ENCODE measurements at regions not wholly inside any gene's neighbourhood (a gene's known extent, or its start where the extent isn't known, plus 50 kb on each side); places are given as distances from the start of the nearest gene placed in this dataset.
"Not testable (repeated sequence)": the region's sequence is repeated elsewhere in the genome, so short reads cannot be mapped to it uniquely, and the experiment has no call there.

DNA sequence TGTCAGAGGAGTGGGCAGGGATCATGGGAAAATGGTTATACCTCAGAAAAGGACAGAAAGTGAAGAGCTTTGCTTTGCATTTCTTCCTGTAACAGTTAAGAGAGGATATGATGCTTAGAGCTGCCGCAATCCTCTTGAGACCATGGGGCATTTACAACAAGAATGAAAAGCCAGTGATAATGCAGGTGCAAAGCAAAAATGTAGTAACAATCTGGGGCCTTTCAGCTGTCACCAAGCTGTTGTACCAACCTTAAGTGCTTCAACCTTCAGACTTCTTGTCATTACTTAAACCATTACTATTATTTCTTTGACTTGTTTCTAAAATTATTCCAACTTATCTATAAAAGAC is 1337.6 kb downstream of the RPIA start:
- H3K27me3 Mint-ChIP-seq (ENCODE audit: insufficient read depth, unreplicated experiment); H3K36me3 Mint-ChIP-seq (ENCODE audit: insufficient read depth, unreplicated experiment); H3K4me3 Mint-ChIP-seq (ENCODE audit: unreplicated experiment); H3K27ac Mint-ChIP-seq (ENCODE audit: unreplicated experiment); H3K4me3 ChIP-seq (ENCODE audit: low read depth, low read length); H3K4me1 ChIP-seq; BruUV-seq (replicated peaks); H3K9me3 ChIP-seq; H3K9me3 Mint-ChIP-seq (ENCODE audit: unreplicated experiment); CTCF ChIA-PET; H3K36me3 ChIP-seq (ENCODE audit: control insufficient read depth, insufficient read depth, low read length); POLR2A ChIA-PET; H3K27me3 ChIP-seq (replicated peaks; ENCODE audit: control insufficient read depth, insufficient read depth, low read length); H3K4me1 Mint-ChIP-seq (ENCODE audit: low read depth, unreplicated experiment); DNase-seq; intact Hi-C loops (cut with micrococcal nuclease; ENCODE audit: unreplicated experiment): not testable (repeated sequence)

DNA sequence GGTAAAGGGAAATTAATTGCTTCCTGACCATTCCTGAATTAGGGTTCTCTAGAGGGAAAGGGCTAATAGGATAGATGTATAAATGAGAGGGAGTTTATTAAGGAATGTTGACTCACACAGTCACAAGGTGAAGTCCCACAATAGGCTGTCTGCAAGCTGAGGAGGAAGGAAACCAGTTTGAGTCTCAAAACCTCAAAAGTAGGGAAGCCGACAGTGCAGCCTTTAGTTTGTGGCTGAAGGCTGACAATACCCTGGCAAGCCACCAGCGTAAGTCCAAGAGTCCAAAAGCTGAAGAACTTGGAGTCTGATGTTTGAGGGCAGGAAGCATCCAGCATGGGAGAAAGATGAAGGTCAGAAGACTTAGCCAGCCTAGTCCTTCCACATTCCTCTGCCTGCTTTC is 1340.8 kb downstream of the RPIA start:
- H3K27me3 ChIP-seq (replicated peaks; ENCODE audit: control insufficient read depth, insufficient read depth, low read length); H3K27ac Mint-ChIP-seq (ENCODE audit: unreplicated experiment); H3K4me3 ChIP-seq (ENCODE audit: low read depth, low read length); H3K9me3 ChIP-seq; POLR2A ChIA-PET; BruUV-seq (replicated peaks); H3K4me3 Mint-ChIP-seq (ENCODE audit: unreplicated experiment); intact Hi-C loops (cut with micrococcal nuclease; ENCODE audit: unreplicated experiment); H3K4me1 Mint-ChIP-seq (ENCODE audit: low read depth, unreplicated experiment); H3K27me3 Mint-ChIP-seq (ENCODE audit: insufficient read depth, unreplicated experiment); H3K36me3 Mint-ChIP-seq (ENCODE audit: insufficient read depth, unreplicated experiment); CTCF ChIA-PET; H3K36me3 ChIP-seq (ENCODE audit: control insufficient read depth, insufficient read depth, low read length); DNase-seq; H3K9me3 Mint-ChIP-seq (ENCODE audit: unreplicated experiment); H3K4me1 ChIP-seq: not testable (repeated sequence)

DNA sequence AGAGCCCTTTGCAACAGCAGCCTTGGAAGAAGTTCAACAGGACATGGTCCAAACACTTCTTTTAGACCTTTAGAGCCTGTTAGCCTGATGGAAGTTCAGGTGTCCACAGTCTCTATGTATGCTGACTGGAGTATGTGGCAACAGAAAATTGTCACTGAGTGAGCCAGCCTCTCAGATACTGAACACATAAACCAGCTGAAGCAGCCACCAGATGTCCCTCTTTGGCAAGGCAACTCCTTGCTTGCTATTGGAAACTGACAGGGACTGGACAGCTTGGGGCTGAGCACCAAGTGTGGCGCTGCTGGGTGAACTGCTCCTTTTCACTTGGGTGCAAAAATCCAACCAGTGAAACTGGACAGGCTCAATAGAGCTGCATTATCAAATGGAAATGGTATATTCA is 1344.9 kb downstream of the RPIA start:
- H3K9me3 Mint-ChIP-seq (ENCODE audit: unreplicated experiment); H3K4me1 Mint-ChIP-seq (ENCODE audit: low read depth, unreplicated experiment); H3K36me3 Mint-ChIP-seq (ENCODE audit: insufficient read depth, unreplicated experiment); CTCF ChIA-PET; H3K4me3 ChIP-seq (ENCODE audit: low read depth, low read length); POLR2A ChIA-PET; intact Hi-C loops (cut with micrococcal nuclease; ENCODE audit: unreplicated experiment); BruUV-seq (replicated peaks); H3K9me3 ChIP-seq; H3K27me3 ChIP-seq (replicated peaks; ENCODE audit: control insufficient read depth, insufficient read depth, low read length); H3K27ac Mint-ChIP-seq (ENCODE audit: unreplicated experiment); H3K4me1 ChIP-seq; H3K4me3 Mint-ChIP-seq (ENCODE audit: unreplicated experiment); H3K27me3 Mint-ChIP-seq (ENCODE audit: insufficient read depth, unreplicated experiment); H3K36me3 ChIP-seq (ENCODE audit: control insufficient read depth, insufficient read depth, low read length): not testable (repeated sequence)
- DNase-seq: peak; percentile 23 to 38
- TF ChIP-seq, protein P1, sequence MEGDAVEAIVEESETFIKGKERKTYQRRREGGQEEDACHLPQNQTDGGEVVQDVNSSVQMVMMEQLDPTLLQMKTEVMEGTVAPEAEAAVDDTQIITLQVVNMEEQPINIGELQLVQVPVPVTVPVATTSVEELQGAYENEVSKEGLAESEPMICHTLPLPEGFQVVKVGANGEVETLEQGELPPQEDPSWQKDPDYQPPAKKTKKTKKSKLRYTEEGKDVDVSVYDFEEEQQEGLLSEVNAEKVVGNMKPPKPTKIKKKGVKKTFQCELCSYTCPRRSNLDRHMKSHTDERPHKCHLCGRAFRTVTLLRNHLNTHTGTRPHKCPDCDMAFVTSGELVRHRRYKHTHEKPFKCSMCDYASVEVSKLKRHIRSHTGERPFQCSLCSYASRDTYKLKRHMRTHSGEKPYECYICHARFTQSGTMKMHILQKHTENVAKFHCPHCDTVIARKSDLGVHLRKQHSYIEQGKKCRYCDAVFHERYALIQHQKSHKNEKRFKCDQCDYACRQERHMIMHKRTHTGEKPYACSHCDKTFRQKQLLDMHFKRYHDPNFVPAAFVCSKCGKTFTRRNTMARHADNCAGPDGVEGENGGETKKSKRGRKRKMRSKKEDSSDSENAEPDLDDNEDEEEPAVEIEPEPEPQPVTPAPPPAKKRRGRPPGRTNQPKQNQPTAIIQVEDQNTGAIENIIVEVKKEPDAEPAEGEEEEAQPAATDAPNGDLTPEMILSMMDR (IDR thresholded peaks at IDR 0.05; ENCODE audit: insufficient read depth in 1 of 2, low read depth in 1 of 2, low read length in 1 of 2, severe bottlenecking in 1 of 2, unreplicated experiment in 1 of 2): peak in 1 of 2 experiments; percentile 3

DNA sequence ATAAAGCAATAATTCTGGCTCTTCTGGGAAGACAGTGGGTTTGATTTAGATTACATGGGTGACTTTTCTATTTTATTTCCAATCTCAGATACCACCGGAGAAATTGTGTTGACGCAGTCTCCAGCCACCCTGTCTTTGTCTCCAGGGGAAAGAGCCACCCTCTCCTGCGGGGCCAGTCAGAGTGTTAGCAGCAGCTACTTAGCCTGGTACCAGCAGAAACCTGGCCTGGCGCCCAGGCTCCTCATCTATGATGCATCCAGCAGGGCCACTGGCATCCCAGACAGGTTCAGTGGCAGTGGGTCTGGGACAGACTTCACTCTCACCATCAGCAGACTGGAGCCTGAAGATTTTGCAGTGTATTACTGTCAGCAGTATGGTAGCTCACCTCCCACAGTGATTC is 1347.6 kb downstream of the RPIA start:
- POLR2A ChIA-PET; DNase-seq; H3K27me3 Mint-ChIP-seq (ENCODE audit: insufficient read depth, unreplicated experiment); CTCF ChIA-PET; H3K4me1 Mint-ChIP-seq (ENCODE audit: low read depth, unreplicated experiment); H3K36me3 Mint-ChIP-seq (ENCODE audit: insufficient read depth, unreplicated experiment); H3K36me3 ChIP-seq (ENCODE audit: control insufficient read depth, insufficient read depth, low read length); H3K9me3 Mint-ChIP-seq (ENCODE audit: unreplicated experiment); intact Hi-C loops (cut with micrococcal nuclease; ENCODE audit: unreplicated experiment); H3K27me3 ChIP-seq (replicated peaks; ENCODE audit: control insufficient read depth, insufficient read depth, low read length); H3K4me1 ChIP-seq; H3K4me3 ChIP-seq (ENCODE audit: low read depth, low read length); H3K27ac Mint-ChIP-seq (ENCODE audit: unreplicated experiment); H3K9me3 ChIP-seq; BruUV-seq (replicated peaks); H3K4me3 Mint-ChIP-seq (ENCODE audit: unreplicated experiment): not testable (repeated sequence)

DNA sequence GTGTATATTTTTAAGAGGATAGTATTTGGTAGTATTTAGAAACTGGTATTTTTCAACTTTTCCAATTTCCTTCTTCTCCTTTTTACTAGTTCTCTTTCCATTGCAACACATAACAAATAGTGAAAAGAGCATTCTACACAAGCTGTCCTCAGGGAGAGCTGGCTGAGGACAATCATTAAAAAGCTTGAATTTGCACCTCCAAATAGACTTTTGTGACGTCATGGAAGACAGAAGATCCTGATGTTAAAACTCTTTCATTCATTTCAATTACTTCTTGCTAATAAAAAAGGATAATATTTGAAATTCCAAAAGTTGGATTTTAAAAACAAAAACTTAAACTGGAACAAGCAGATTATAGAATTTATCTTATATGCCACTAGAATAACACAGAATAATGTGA is 1356.3 kb downstream of the RPIA start:
- H3K4me3 Mint-ChIP-seq (ENCODE audit: unreplicated experiment); H3K9me3 Mint-ChIP-seq (ENCODE audit: unreplicated experiment); CTCF ChIA-PET; intact Hi-C loops (cut with micrococcal nuclease; ENCODE audit: unreplicated experiment); POLR2A ChIA-PET; H3K27me3 ChIP-seq (replicated peaks; ENCODE audit: control insufficient read depth, insufficient read depth, low read length); BruUV-seq (replicated peaks); H3K4me1 Mint-ChIP-seq (ENCODE audit: low read depth, unreplicated experiment); H3K36me3 ChIP-seq (ENCODE audit: control insufficient read depth, insufficient read depth, low read length); H3K4me3 ChIP-seq (ENCODE audit: low read depth, low read length); H3K27me3 Mint-ChIP-seq (ENCODE audit: insufficient read depth, unreplicated experiment); H3K4me1 ChIP-seq; DNase-seq; H3K27ac Mint-ChIP-seq (ENCODE audit: unreplicated experiment); H3K9me3 ChIP-seq; H3K36me3 Mint-ChIP-seq (ENCODE audit: insufficient read depth, unreplicated experiment): not testable (repeated sequence)

DNA sequence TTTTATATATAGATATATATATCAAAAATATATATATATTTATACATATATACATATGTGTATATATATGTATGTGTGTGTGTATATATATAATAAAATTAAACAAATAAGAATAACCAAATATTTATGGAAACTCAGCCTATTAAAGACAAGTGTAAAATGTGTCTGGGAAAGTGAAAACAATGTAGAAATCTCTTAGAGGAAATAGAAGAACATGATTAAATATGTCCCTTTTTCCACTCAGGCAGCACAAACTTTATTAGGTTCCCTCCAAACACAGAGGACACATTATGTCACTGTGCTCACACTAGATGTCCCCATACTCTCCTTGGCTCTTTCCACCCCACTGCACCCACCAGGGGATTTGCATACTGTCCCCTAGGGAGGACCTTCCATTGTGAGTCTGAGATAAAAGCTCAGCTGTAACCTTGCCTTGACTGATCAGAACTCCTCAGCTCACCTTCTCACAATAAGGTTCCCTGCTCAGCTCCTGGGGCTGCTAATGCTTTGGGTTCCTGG is 1360.7 kb downstream of the RPIA start:
- H3K9me3 Mint-ChIP-seq (ENCODE audit: unreplicated experiment); H3K27me3 Mint-ChIP-seq (ENCODE audit: insufficient read depth, unreplicated experiment); intact Hi-C loops (cut with micrococcal nuclease; ENCODE audit: unreplicated experiment); H3K4me3 Mint-ChIP-seq (ENCODE audit: unreplicated experiment); H3K4me1 Mint-ChIP-seq (ENCODE audit: low read depth, unreplicated experiment); H3K36me3 ChIP-seq (ENCODE audit: control insufficient read depth, insufficient read depth, low read length); POLR2A ChIA-PET; H3K36me3 Mint-ChIP-seq (ENCODE audit: insufficient read depth, unreplicated experiment); H3K4me3 ChIP-seq (ENCODE audit: low read depth, low read length); H3K27me3 ChIP-seq (replicated peaks; ENCODE audit: control insufficient read depth, insufficient read depth, low read length); H3K27ac Mint-ChIP-seq (ENCODE audit: unreplicated experiment); H3K9me3 ChIP-seq; CTCF ChIA-PET; H3K4me1 ChIP-seq; BruUV-seq (replicated peaks); DNase-seq: not testable (repeated sequence)
